ENCODE measurements at regions not wholly inside any gene's neighbourhood (a gene's known extent, or its start where the extent isn't known, plus 50 kb on each side); places are given as distances from the start of the nearest gene placed in this dataset.

- H3K18ac ChIP-seq (ENCODE audit: low read length) = no peak overlapping the region
- H4K91ac ChIP-seq (ENCODE audit: low read depth, low read length) = no peak overlapping the region
- no peak for DNase-seq
- H3K23ac ChIP-seq (ENCODE audit: low read length) = no peak overlapping the region
- H2BK5ac ChIP-seq (ENCODE audit: low read depth, low read length, poor library complexity) = no peak overlapping the region
- H2BK12ac ChIP-seq (ENCODE audit: low read length) = no peak overlapping the region
- no peak overlapping the region for H3K4ac ChIP-seq (ENCODE audit: low read depth, low read length)
- no peak overlapping the region for H3K9ac ChIP-seq (ENCODE audit: low read length)
- no peaks in the 10 kb centered on the region for H3K79me1 ChIP-seq (ENCODE audit: low read length)
- H2BK120ac ChIP-seq (ENCODE audit: insufficient read depth, low read length, poor library complexity) = no peak overlapping the region
- no peak overlapping the region for H2AFZ ChIP-seq (ENCODE audit: insufficient read depth, low read length, poor library complexity)
- H3K27ac ChIP-seq (ENCODE audit: low read depth, low read length) = no peak overlapping the region
- no peaks in the 10 kb centered on the region for H3K79me2 ChIP-seq (ENCODE audit: control insufficient read depth, insufficient read depth, low read length, poor library complexity)
- H3K14ac ChIP-seq (ENCODE audit: low read length) = no peak overlapping the region
- H3K27me3 ChIP-seq (ENCODE audit: insufficient read depth, low read length) = no peaks in the 10 kb centered on the region
- H3K4me3 ChIP-seq (ENCODE audit: low read depth, low read length) = no peak overlapping the region
- H4K12ac ChIP-seq (ENCODE audit: low read depth, low read length) = no peak overlapping the region
- no peak overlapping the region for H2AK5ac ChIP-seq (ENCODE audit: low read length)
- no peak overlapping the region for H3K4me2 ChIP-seq (ENCODE audit: low read length)
- H4K8ac ChIP-seq (ENCODE audit: low read depth, low read length) = no peak overlapping the region
- no peaks in the 10 kb centered on the region for H3K36me3 ChIP-seq (ENCODE audit: control insufficient read depth in 1 of 2, insufficient read depth in 2 of 2, low read length in 2 of 2)
- peaks cover 7% of the 10 kb centered on the region for H3K9me3 ChIP-seq (ENCODE audit: insufficient read depth, low read depth, low read length)
- H3K4me1 ChIP-seq (ENCODE audit: control insufficient read depth in 1 of 2, insufficient read depth in 2 of 2, low read length in 2 of 2) = no peaks in the 10 kb centered on the region
Observed at GRCh38 chr9:13990331-13990730, 323.6 kb downstream of the NFIB start.

- no peak overlapping the region for H2AK5ac ChIP-seq (ENCODE audit: low read length)
- H3K14ac ChIP-seq (ENCODE audit: low read length) = no peak overlapping the region
- no peak overlapping the region for H3K9ac ChIP-seq (ENCODE audit: low read length)
- no peak overlapping the region for H4K91ac ChIP-seq (ENCODE audit: low read depth, low read length)
- H3K79me1 ChIP-seq (ENCODE audit: low read length) = no peaks in the 10 kb centered on the region
- H2BK12ac ChIP-seq (ENCODE audit: low read length) = no peak overlapping the region
- H2BK120ac ChIP-seq (ENCODE audit: insufficient read depth, low read length, poor library complexity) = no peak overlapping the region
- no peaks in the 10 kb centered on the region for H3K79me2 ChIP-seq (ENCODE audit: control insufficient read depth, insufficient read depth, low read length, poor library complexity)
- no peak overlapping the region for H2AFZ ChIP-seq (ENCODE audit: insufficient read depth, low read length, poor library complexity)
- H3K9me3 ChIP-seq (ENCODE audit: insufficient read depth, low read depth, low read length) = peaks cover 7% of the 10 kb centered on the region
- H4K8ac ChIP-seq (ENCODE audit: low read depth, low read length) = no peak overlapping the region
- no peak overlapping the region for H4K12ac ChIP-seq (ENCODE audit: low read depth, low read length)
- no peak overlapping the region for H3K4ac ChIP-seq (ENCODE audit: low read depth, low read length)
- H3K4me2 ChIP-seq (ENCODE audit: low read length) = no peak overlapping the region
- H2BK5ac ChIP-seq (ENCODE audit: low read depth, low read length, poor library complexity) = no peak overlapping the region
- H3K18ac ChIP-seq (ENCODE audit: low read length) = no peak overlapping the region
- no peaks in the 10 kb centered on the region for H3K4me1 ChIP-seq (ENCODE audit: control insufficient read depth in 1 of 2, insufficient read depth in 2 of 2, low read length in 2 of 2)
- H3K27me3 ChIP-seq (ENCODE audit: insufficient read depth, low read length) = no peaks in the 10 kb centered on the region
- H3K27ac ChIP-seq (ENCODE audit: low read depth, low read length) = no peak overlapping the region
- DNase-seq = no peak
- WGBS (ENCODE audit: extremely low coverage, insufficient coverage, insufficient read length) = no CpG with 5 or more reads among the region's 1 CpG
- H3K23ac ChIP-seq (ENCODE audit: low read length) = no peak overlapping the region
- no peak overlapping the region for H3K4me3 ChIP-seq (ENCODE audit: low read depth, low read length)
- H3K36me3 ChIP-seq (ENCODE audit: control insufficient read depth in 1 of 2, insufficient read depth in 2 of 2, low read length in 2 of 2) = no peaks in the 10 kb centered on the region
Observed at GRCh38 chr9:13988944-13989343, 325.0 kb downstream of the NFIB start.

- Histone ChIP-seq H3K4me1 (ENCODE audit: control insufficient read depth in 1 of 2, insufficient read depth in 2 of 2, low read length in 2 of 2) (no peaks in the 10 kb centered on the region), H2BK5ac (ENCODE audit: low read depth, low read length, poor library complexity) (no peak overlapping the region), H2BK120ac (ENCODE audit: insufficient read depth, low read length, poor library complexity) (no peak overlapping the region), H3K4me3 (ENCODE audit: low read depth, low read length) (no peak overlapping the region), H3K79me1 (ENCODE audit: low read length) (no peaks in the 10 kb centered on the region), H3K14ac (ENCODE audit: low read length) (no peak overlapping the region), H2BK12ac (ENCODE audit: low read length) (no peak overlapping the region), H3K4me2 (ENCODE audit: low read length) (no peak overlapping the region), H3K9me3 (ENCODE audit: insufficient read depth, low read depth, low read length) (peaks cover 7% of the 10 kb centered on the region), H3K23ac (ENCODE audit: low read length) (no peak overlapping the region), H3K9ac (ENCODE audit: low read length) (no peak overlapping the region), H4K8ac (ENCODE audit: low read depth, low read length) (no peak overlapping the region), H2AK5ac (ENCODE audit: low read length) (no peak overlapping the region), H3K4ac (ENCODE audit: low read depth, low read length) (no peak overlapping the region), H2AFZ (ENCODE audit: insufficient read depth, low read length, poor library complexity) (no peak overlapping the region), H3K18ac (ENCODE audit: low read length) (no peak overlapping the region), H3K79me2 (ENCODE audit: control insufficient read depth, insufficient read depth, low read length, poor library complexity) (no peaks in the 10 kb centered on the region), H3K27me3 (ENCODE audit: insufficient read depth, low read length) (no peaks in the 10 kb centered on the region), H3K27ac (ENCODE audit: low read depth, low read length) (no peak overlapping the region), H4K91ac (ENCODE audit: low read depth, low read length) (no peak overlapping the region), H3K36me3 (ENCODE audit: control insufficient read depth in 1 of 2, insufficient read depth in 2 of 2, low read length in 2 of 2) (no peaks in the 10 kb centered on the region), H4K12ac (ENCODE audit: low read depth, low read length) (no peak overlapping the region)
- no peak for DNase-seq
- WGBS (ENCODE audit: extremely low coverage, insufficient coverage, insufficient read length) = no CpG with 5 or more reads among the region's 4 CpGs
Observed at GRCh38 chr9:13983607-13984006, 330.3 kb downstream of the NFIB start.

- Histone ChIP-seq H3K4me2 (ENCODE audit: low read length) (no peak overlapping the region), H3K9ac (ENCODE audit: low read length) (no peak overlapping the region), H3K79me1 (ENCODE audit: low read length) (no peaks in the 10 kb centered on the region), H4K8ac (ENCODE audit: low read depth, low read length) (no peak overlapping the region), H2AK5ac (ENCODE audit: low read length) (no peak overlapping the region), H4K12ac (ENCODE audit: low read depth, low read length) (no peak overlapping the region), H3K4me1 (ENCODE audit: control insufficient read depth in 1 of 2, insufficient read depth in 2 of 2, low read length in 2 of 2) (no peaks in the 10 kb centered on the region), H3K23ac (ENCODE audit: low read length) (no peak overlapping the region), H3K18ac (ENCODE audit: low read length) (no peak overlapping the region), H4K91ac (ENCODE audit: low read depth, low read length) (no peak overlapping the region), H3K27ac (ENCODE audit: low read depth, low read length) (no peak overlapping the region), H3K4ac (ENCODE audit: low read depth, low read length) (no peak overlapping the region), H2BK120ac (ENCODE audit: insufficient read depth, low read length, poor library complexity) (no peak overlapping the region), H2BK5ac (ENCODE audit: low read depth, low read length, poor library complexity) (no peak overlapping the region), H2BK12ac (ENCODE audit: low read length) (no peak overlapping the region), H3K9me3 (ENCODE audit: insufficient read depth, low read depth, low read length) (no peaks in the 10 kb centered on the region), H3K14ac (ENCODE audit: low read length) (no peak overlapping the region), H2AFZ (ENCODE audit: insufficient read depth, low read length, poor library complexity) (no peak overlapping the region), H3K27me3 (ENCODE audit: insufficient read depth, low read length) (no peaks in the 10 kb centered on the region), H3K79me2 (ENCODE audit: control insufficient read depth, insufficient read depth, low read length, poor library complexity) (no peaks in the 10 kb centered on the region), H3K4me3 (ENCODE audit: low read depth, low read length) (no peak overlapping the region), H3K36me3 (ENCODE audit: control insufficient read depth in 1 of 2, insufficient read depth in 2 of 2, low read length in 2 of 2) (no peaks in the 10 kb centered on the region)
- WGBS (ENCODE audit: extremely low coverage, insufficient coverage, insufficient read length) = no CpG with 5 or more reads among the region's 2 CpGs
- no peak for DNase-seq
Observed at GRCh38 chr9:13979941-13980318, 334.0 kb downstream of the NFIB start.
